Eye (tissue), 1 donor: ENCODE measurements at regions not wholly inside any gene's neighbourhood (a gene's known extent, or its start where the extent isn't known, plus 50 kb on each side); places are given as distances from the start of the nearest gene placed in this dataset.
"Not testable (repeated sequence)": the region's sequence is repeated elsewhere in the genome, so short reads cannot be mapped to it uniquely, and the experiment has no call there.

Experiments used
- DNase-seq: peaks from one replicate; pipeline ENCODE4 v3.0.0-alpha.2; 2015

DNA sequence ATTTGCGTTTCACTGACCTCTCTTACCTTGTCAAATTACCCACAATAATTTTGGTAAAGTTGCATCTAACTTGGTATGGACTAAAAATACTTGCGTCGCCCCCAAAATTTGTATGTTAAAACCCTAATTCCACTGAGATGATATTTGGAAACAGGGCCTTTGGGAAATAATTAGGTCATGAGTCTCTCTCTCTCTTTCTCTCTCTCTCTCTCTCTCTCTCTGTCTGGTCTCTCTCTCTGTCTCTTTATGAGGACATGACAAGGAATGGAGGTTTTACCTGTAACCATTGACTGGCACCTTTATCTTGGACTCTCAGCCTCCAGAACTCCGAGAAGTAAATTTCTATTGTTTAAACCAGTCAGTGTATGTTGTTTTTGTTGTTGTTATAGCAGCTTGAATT lies 111.5 kb upstream of the BDP1 start:
- DNase-seq = not testable (repeated sequence)

DNA sequence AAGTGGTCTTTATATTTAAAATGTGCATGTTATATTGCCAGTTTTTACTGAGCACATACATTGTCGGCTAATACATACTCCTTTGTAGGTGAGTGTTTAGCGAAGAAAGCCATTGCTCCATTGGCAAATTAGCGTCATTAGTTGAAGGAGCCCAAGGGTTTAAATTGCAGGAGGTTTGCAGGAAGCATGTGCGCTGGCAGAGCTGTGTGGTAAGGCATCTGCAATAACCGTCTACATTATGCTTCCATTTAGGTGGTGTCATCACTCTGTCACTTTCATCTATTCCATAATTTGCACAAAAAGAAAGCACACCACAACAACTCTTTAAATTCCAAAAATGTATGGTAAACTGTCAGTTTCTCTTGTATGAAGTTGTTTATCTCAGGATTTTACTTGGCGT lies 82.8 kb upstream of the BDP1 start:
- not testable (repeated sequence) for DNase-seq

DNA sequence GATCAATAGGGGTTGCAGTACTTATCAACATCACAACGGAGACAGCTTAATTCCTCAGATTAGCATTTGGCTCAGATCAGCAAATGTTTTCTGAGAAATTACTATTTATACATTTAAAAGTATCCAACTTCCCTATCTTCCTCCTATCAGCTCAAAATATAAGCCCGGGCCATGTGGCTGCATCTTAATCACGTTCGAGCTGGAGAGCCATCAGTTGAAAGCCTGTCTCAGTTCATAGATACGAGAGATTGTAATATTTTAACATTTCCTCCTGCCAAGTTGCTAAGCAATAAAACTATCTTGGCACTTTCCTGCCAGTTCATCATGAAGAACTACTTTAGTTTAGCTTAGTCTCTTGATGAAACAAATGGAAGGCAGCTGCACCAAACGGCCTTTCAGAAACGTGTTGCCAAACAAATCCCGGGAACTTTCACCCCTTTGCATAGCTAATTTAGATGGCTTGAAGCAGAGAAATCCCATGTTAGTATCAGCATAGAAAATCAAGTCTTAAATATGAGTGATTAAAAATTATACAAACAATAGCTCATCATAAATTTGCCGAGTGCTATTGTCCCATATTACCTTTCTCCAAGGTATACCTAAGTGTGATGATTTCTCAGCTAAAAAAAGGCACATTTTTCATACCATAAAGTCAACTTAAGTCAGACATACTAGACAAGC lies 82.3 kb upstream of the BDP1 start:
- DNase-seq = not testable (repeated sequence)

DNA sequence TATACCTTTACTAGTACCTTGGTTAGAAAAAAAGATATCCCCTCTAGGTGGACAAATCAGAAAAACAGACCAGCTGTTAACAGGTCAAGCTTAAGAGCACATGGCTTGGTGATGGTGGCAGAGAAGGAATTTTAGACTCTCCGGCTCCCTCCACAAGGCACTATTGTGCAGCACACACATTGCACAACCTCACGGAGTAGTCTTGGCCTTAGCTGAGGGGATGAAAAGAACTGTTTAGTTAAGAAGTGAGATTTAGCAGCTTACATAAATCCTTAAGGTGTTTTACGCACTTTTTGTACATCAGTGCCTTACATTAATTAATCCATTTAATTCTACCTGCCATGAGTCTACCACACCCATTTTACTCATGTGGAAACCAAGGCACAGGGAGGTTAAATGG lies 71.2 kb upstream of the BDP1 start:
- DNase-seq = not testable (repeated sequence)

DNA sequence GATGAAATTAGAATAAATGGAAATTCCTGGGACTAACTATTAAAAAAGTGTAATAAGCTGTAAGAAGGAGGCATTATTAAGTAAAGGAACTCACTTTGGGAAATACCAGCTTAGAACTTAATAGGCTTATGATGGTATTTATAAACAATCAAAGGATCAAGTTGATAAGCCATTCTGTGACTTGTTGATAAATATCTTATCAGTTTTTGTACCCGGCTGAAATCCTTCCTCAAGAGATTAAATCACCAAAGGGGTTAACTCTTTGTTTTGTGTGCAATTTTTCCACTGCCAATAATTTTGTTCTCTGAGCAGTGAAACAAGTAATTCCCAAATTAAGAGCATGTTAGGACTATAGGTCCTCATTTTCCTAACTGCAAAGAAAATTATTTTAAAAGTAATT lies 70.7 kb upstream of the BDP1 start:
- no peak for DNase-seq

DNA sequence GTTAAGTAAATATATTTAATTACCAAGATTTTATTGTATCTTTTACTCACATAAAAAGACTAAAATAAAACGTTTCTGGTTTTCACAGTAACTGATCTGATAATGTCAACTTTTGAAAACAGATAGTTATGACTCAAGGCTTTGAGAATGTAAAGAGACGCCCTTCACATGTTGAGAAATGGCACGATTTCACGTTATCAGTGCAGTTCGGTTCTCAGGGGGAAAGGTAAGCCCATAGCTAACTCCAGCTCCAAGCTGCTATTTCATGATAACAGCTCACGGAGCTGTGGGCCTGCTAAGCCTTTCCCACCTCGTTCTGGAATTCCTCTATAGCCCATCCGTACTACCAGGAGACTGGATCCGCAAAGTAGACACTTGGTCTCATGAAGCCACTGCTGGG lies 70.2 kb upstream of the BDP1 start:
- DNase-seq = not testable (repeated sequence)

DNA sequence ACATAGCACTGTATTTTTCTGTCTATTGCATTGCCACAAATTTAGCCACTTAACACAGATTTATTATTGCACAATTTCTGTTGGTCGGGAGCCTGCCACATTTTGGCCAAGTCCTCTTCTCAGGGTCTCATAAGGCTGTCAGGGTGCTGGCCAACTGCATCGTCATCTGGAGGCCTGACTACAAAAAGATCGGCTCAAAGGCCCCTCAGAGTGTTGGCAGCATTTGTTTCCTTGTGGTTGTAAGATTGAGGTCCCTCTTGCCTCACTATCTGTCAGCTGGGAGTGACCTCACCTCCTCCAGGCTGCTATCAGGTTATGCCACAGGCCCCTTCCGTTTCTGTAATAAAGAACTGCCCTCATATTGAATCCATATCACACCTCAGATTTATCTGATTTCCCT lies 67.3 kb upstream of the BDP1 start:
- DNase-seq = not testable (repeated sequence)

DNA sequence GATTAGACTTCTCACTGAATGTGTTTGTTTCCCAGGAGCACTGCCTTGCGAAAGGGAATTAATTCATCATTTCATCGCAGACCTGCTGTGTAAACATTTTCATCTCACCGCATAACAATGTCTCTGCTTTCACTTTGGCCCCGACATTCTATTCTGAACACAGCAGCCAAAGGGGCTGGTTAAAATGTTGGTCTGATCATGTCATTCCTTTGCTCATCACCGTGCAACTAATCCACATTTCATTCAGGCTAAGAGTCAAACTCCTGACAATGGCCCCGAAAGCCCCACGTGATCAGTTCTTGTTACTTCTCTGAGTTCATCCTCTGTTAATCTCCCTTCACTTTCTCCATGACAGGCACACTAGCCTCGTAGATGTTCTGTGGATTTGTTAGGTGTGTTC lies 57.1 kb upstream of the BDP1 start:
- not testable (repeated sequence) for DNase-seq

DNA sequence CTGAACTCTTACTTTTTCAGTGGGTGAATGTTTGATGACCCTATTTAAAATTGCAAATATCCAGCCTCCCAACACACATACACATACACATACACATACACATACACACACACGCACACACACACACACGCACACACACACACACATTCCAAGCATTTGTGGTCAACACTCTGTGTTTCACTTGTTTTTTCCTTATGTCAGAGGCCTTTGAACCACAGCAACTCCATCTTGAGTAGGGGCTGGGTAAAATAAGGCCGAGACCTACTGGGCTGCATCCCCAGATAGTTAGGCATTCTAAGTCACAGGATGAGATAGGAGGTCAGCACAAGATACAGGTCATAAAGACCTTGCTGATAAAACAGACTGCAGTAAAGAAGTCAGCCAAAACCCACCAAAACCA lies 56.6 kb upstream of the BDP1 start:
- not testable (repeated sequence) for DNase-seq

DNA sequence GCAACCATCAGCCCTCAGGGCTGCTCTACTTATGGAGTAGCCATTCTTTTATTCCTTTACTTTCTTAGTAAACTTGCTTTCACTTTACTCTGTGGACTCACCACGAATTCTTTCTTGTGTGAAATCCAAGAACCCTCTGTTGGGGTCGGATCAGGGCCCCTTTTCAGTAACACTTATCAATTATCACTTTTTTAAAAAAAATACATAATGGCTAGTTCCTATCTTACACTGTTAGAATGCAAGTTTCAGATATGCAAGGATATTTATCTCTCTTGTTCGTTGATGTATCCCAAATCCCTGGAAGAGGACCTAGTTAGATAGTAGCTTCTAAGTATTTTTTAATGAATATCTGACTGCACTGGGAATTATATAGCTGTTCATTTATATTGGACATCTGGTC lies 56.0 kb upstream of the BDP1 start:
- not testable (repeated sequence) for DNase-seq

DNA sequence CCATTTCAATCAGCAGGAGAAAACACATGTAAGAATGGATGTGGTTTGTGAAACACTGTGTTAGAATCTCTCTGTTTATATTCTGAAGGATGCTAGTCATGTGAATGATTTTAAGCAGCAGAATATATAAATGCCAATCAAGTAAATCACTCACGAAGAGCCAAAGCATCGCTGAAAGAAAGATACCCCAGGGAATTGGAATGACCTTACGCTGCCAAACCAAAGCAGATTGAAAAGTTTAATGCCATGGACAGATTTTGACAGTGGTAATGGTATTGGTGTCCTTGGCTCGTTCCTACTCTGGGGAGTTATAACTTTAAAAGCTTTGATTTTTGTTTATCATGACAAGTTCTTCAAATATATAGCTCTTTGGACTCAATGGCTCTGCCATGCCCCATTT lies 54.8 kb upstream of the BDP1 start:
- peak; percentile 50 for DNase-seq

DNA sequence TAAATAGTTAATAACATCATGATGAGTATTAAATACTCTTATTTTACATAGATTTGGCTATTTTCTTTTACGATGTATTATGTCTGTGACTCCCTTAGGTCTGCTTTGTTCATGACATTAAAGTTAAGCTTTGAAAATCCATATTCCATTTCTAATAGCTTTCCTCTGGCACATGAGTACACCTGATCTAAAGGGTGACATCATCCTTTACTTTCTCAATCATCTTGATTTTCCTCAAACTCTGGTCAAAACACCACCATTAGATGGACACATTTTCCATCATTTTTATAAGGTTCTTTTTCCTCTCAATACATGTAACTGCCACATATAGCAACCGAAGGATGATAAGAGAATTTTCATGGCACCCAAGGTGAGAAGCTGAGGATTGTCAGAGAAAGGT lies 54.3 kb upstream of the BDP1 start:
- not testable (repeated sequence) for DNase-seq

DNA sequence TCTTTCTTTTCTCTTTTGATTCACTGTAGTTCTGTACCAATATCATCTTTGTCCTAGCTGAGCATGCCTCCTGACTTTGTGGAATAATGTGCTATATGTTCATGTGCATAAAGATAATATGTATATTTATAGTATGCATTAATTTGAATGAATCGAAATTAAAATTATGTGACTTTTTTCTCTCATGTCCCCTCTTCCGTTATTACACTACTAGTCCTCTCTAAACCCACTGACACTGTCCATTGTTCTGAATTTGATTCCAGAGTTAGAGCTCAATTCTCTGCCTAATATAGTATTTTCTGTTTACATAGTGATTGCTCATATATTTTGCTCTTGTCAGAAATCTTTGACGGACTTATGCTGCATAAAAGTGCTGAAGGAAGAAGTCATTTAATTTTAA lies 53.9 kb upstream of the BDP1 start:
- DNase-seq = not testable (repeated sequence)

DNA sequence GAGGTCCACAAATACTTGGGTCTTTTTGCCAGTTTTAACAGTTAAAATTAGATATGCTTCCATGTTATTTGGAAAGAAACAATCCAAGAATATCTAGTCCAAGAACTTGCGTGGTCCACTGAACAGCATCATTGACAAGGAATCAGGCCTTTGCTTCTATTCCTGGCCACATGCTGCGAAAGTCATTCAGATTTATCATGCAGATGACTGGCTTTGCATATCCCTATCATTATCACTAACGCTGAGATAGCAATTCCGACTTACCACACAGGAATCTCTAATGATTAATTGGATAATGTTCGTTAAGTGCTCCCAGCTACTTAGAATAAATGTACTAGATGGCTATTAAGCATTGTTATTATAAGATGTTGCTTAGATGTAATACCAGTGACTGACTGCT lies 51.0 kb upstream of the BDP1 start:
- DNase-seq = peak; percentile 32

DNA sequence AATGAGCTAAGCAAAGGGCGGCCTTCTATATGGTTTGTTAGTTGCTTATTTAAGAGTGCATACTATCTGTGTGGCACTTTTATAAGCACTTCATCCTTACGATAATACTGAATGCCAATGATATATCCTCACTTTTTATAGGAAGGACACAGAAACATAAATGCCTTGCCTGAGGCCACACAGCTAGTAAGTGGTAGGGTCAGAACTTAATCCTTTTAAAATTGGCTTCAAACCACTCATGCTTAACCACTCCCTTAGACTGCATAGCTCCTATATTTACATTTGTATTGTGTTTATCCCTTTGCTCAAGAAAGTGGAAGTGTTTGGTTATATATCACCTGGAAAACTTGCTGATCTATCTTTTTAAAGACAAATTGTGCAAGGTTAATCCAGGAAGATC lies 50.5 kb upstream of the BDP1 start:
- DNase-seq = not testable (repeated sequence)
